Omental fat pad (tissue), 3 donors: ENCODE measurements at regions not wholly inside any gene's neighbourhood (a gene's known extent, or its start where the extent isn't known, plus 50 kb on each side); places are given as distances from the start of the nearest gene placed in this dataset.

ENCODE experiments used
- ATAC-seq: fragments of 150-250 bp; one replicate; pipeline ENCODE4 v1.9.1; 2016; ENCODE audit warnings: mild to moderate bottlenecking, moderate library complexity; ENCODE audit not compliant: low FRiP score
- DNase-seq: peaks from one replicate; pipeline ENCODE4 v3.0.0-alpha.2; 2019; ENCODE audit warnings: low spot score
- TF ChIP-seq, protein P1 (sequence below), 3 donors: fragments of 450-650 bp; IDR thresholded peaks; one replicate each; pipeline ENCODE4 v1.5.1; 2016 to 2017; ENCODE audit warnings: antibody characterized with exemption in 3 of 3, mild to moderate bottlenecking in 3 of 3, moderate library complexity in 2 of 3

DNA sequence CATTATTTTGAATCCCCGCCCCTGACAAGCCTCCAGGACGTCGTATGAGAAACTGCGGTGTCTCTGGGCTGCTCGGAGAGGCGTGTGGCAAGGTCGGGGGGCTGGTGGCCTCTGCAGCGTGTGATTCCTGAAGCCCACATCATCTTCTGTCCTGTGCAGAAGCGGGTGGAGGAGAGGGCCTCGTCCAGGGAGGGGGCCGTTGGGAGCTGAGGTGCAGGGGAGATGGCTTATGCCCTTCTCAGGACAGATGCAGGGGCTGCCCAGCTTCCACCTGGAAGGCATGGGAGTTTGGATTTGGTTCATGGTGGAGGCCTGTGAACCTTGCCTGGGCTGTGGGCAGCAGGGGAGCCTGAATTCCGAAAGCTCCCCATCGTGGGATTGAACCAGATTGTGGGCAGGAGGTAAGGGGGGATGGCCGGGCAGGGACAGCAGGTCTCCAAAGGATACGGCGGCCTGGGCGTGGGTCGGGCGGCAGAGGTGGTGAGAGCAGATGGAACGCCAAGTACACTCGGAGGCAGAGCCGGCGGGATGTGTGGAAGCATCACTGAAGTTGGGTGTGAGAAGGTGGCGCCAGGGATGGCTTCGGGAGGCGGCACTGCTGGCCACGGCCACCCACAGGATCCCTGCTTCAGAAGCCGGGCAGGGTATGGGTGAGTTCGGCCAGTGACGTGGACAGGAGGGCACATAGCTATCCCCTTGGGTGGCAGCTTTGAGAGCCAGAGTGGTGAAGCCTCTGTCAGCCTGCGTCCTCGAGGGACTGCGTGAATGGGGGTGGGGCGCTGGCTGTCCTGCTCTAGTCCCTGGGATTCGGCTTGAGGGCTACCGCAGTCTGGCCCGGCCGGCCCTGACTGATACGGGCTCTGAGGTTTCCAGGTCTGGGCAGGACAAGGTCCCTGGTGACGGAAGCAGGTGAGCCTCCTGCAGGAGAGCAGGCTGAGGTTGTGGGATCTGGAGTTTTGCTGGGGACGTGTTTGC lies 76.3 kb upstream of the ADRA2C start:
- ATAC-seq, result no peak
- TF ChIP-seq, protein P1, sequence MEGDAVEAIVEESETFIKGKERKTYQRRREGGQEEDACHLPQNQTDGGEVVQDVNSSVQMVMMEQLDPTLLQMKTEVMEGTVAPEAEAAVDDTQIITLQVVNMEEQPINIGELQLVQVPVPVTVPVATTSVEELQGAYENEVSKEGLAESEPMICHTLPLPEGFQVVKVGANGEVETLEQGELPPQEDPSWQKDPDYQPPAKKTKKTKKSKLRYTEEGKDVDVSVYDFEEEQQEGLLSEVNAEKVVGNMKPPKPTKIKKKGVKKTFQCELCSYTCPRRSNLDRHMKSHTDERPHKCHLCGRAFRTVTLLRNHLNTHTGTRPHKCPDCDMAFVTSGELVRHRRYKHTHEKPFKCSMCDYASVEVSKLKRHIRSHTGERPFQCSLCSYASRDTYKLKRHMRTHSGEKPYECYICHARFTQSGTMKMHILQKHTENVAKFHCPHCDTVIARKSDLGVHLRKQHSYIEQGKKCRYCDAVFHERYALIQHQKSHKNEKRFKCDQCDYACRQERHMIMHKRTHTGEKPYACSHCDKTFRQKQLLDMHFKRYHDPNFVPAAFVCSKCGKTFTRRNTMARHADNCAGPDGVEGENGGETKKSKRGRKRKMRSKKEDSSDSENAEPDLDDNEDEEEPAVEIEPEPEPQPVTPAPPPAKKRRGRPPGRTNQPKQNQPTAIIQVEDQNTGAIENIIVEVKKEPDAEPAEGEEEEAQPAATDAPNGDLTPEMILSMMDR (IDR thresholded peaks at IDR 0.05), result no peak
- DNase-seq, result no peak

DNA sequence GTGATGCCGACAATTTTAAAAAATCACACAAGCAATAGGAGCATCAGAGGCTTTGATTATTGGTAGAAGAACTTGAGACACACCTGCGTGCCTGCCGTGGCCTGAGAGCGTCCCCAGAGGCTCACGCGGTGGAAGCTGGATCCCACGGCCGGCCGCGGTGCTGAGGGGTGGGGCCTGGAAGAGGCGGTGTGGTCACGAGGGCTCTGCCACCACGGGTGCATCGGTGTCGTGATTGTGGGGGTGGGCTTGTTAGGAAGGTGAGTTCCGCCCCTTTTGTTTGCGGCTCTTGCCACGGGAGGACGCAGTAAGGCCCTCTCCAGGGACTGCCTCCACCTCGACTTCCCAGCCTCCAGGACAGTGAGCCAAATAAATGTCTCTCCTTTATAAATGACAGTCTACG lies 77.2 kb upstream of the ADRA2C start:
- TF ChIP-seq, protein P1 (IDR thresholded peaks at IDR 0.05), result no peak
- DNase-seq, result no peak
- ATAC-seq, result no peak

DNA sequence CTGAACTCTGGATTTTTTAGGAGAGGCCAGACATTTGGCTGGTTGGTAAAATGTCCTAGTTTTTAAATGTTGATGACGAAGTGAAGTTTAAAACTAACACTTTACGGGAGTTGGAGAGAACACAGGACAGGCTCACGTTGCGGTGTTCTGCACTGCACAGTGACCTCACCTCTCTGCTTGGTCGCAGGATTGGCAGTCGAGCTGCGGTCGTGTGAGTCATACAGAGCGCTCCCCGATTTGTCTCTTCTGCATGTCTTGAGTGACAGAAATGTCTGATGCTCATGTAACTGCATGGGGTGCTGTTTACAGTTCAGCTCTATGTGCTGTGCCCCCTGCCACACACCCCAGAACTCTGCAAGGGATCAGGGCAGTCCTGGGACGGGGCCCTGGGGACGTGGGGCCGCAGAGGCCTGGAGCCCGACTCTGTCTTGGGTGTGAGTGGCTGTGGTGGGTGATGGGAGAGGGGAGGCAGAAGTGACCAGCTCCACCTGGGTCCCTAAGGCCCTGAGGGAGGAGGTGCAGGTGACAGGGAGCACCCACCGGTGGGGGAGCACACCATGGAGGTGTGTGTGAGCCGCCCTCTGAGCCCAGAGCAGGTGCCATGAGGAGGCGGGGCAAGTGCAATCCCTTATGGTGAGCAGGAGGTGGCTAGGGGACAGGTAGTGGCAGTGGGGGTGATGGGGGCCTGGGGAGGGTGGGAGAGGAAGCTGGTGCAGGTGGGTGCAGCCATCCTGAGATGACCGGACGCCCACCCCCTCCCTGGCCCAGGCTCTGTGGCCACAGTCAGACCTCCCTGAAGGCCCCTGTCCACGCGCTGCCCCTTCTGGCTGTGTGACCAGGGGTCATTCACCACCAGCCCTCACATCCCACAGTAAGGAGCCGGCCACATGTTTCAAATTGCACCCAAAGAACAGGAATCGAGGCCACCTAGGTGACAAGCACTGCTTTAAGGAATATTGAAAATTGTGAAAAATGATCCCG lies 77.9 kb upstream of the ADRA2C start:
- DNase-seq, result no peak
- TF ChIP-seq, protein P1 (IDR thresholded peaks at IDR 0.05), result no peak
- no peak for ATAC-seq

DNA sequence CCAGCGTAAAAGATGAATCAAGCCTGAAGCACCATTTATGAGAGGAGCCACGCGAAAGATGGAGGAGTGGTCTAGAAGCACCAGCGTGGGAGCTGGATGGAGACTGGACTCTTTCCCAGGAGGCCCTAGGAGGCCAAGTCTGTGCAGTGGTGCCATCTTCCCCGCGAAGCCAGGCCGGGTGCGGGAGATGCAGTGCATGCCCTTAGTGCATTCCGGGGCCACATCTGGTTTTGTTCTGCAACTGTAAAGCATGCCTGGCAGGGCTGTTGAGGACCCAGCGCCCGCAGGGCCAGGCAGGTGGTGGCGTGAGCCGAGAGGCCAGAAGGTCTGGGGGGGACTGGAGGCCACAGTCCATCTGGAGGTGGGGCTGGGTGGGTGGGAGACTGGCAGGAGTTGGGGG lies 78.6 kb upstream of the ADRA2C start:
- DNase-seq (no peak), ATAC-seq (no peak)
- TF ChIP-seq, protein P1 (IDR thresholded peaks at IDR 0.05), result no peak

GRCh38 chr4:3686753-3687152 lies 79.4 kb upstream of the ADRA2C start:
- no peak for ATAC-seq
- TF ChIP-seq, protein P1 (IDR thresholded peaks at IDR 0.05), result no peak
- DNase-seq, result no peak

GRCh38 chr4:3685081-3685645 lies 81.0 kb upstream of the ADRA2C start:
- ATAC-seq, result no peak
- no peak for DNase-seq

More at GRCh38 chr4:3685081-3685645, 81.0 kb upstream of the ADRA2C start:
- TF ChIP-seq, protein P1 (IDR thresholded peaks at IDR 0.05), result no peak
